ENCODE measurements at regions not wholly inside any gene's neighbourhood (a gene's known extent, or its start where the extent isn't known, plus 50 kb on each side); places are given as distances from the start of the nearest gene placed in this dataset.

GRCh38 chr5:20231040-20231439, 243.0 kb upstream of the CDH18 start:
- TF ChIP-seq CTCF (IDR thresholded peaks at IDR 0.05) (no peak), TCF7L2 (IDR thresholded peaks at IDR 0.05; ENCODE audit: low read depth, low read length) (no peak)
